ENCODE measurements at regions not wholly inside any gene's neighbourhood (a gene's known extent, or its start where the extent isn't known, plus 50 kb on each side); places are given as distances from the start of the nearest gene placed in this dataset.

DNA sequence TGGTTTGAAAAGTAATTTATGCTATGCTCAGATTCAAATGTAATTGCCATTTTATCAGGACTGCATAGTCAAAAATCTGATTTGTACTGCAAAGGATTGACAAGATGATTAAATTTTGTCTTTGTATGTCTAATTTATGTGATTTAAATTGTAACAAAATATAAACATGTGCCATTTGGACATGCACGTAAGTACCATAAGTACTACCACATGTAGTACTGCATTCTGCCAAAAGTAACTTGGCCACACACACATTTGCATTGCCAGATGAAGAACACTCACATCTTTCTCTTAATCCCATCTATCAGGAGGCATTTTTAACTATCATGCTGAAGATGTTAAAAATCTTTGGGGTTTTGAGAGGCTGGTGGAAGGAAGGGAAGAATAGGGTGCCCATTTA is 133.3 kb downstream of the KLF12 start:
- CTCF ChIA-PET, result no interaction called here
- Histone ChIP-seq H3K27ac (ENCODE audit: low read length) (no peak overlapping the region), H3K27me3 (ENCODE audit: control insufficient read depth, insufficient read depth, low read length) (no peaks in the 10 kb centered on the region), H3K4me1 (ENCODE audit: control insufficient read depth, insufficient read depth, low read length) (no peaks in the 10 kb centered on the region), H3K9me3 (ENCODE audit: control insufficient read depth, insufficient read depth, low read depth, low read length) (no peaks in the 10 kb centered on the region), H3K4me3 (ENCODE audit: low read depth in 2 of 2, low read length in 2 of 2) (no peak overlapping the region), H3K36me3 (ENCODE audit: control insufficient read depth, insufficient read depth, low read length) (no peaks in the 10 kb centered on the region)
- DNase-seq (ENCODE audit: low read depth, low spot score) (no peak), ATAC-seq (no peak)
- POLR2A ChIA-PET, result no interaction called here
- intact Hi-C loops (cut with micrococcal nuclease; ENCODE audit: unreplicated experiment), result no loop called here
- TF ChIP-seq, protein P1, sequence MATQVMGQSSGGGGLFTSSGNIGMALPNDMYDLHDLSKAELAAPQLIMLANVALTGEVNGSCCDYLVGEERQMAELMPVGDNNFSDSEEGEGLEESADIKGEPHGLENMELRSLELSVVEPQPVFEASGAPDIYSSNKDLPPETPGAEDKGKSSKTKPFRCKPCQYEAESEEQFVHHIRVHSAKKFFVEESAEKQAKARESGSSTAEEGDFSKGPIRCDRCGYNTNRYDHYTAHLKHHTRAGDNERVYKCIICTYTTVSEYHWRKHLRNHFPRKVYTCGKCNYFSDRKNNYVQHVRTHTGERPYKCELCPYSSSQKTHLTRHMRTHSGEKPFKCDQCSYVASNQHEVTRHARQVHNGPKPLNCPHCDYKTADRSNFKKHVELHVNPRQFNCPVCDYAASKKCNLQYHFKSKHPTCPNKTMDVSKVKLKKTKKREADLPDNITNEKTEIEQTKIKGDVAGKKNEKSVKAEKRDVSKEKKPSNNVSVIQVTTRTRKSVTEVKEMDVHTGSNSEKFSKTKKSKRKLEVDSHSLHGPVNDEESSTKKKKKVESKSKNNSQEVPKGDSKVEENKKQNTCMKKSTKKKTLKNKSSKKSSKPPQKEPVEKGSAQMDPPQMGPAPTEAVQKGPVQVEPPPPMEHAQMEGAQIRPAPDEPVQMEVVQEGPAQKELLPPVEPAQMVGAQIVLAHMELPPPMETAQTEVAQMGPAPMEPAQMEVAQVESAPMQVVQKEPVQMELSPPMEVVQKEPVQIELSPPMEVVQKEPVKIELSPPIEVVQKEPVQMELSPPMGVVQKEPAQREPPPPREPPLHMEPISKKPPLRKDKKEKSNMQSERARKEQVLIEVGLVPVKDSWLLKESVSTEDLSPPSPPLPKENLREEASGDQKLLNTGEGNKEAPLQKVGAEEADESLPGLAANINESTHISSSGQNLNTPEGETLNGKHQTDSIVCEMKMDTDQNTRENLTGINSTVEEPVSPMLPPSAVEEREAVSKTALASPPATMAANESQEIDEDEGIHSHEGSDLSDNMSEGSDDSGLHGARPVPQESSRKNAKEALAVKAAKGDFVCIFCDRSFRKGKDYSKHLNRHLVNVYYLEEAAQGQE (IDR thresholded peaks at IDR 0.05; ENCODE audit: insufficient read depth in 1 of 2, low read depth in 2 of 2, low read length in 1 of 2), result no peak
- TF ChIP-seq, protein P2, sequence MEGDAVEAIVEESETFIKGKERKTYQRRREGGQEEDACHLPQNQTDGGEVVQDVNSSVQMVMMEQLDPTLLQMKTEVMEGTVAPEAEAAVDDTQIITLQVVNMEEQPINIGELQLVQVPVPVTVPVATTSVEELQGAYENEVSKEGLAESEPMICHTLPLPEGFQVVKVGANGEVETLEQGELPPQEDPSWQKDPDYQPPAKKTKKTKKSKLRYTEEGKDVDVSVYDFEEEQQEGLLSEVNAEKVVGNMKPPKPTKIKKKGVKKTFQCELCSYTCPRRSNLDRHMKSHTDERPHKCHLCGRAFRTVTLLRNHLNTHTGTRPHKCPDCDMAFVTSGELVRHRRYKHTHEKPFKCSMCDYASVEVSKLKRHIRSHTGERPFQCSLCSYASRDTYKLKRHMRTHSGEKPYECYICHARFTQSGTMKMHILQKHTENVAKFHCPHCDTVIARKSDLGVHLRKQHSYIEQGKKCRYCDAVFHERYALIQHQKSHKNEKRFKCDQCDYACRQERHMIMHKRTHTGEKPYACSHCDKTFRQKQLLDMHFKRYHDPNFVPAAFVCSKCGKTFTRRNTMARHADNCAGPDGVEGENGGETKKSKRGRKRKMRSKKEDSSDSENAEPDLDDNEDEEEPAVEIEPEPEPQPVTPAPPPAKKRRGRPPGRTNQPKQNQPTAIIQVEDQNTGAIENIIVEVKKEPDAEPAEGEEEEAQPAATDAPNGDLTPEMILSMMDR (IDR thresholded peaks at IDR 0.05), result no peak
- no peak for TF ChIP-seq TCF7L2 (IDR thresholded peaks at IDR 0.05; ENCODE audit: low read depth, low read length)
- TF ChIP-seq SIN3A (IDR thresholded peaks at IDR 0.05; ENCODE audit: borderline replicate concordance, insufficient read depth, low read depth, low read length), result no peak
- TF ChIP-seq POLR2AphosphoS5 (IDR thresholded peaks at IDR 0.05; ENCODE audit: low read depth, low read length), result no peak
- BruUV-seq (replicated peaks), result no TSS peak
- in situ Hi-C loops (cut with HindIII; ENCODE audit: low pct_unique_long_range_greater_than_20kb, low sequenced_read_pairs), result no loop called here

DNA sequence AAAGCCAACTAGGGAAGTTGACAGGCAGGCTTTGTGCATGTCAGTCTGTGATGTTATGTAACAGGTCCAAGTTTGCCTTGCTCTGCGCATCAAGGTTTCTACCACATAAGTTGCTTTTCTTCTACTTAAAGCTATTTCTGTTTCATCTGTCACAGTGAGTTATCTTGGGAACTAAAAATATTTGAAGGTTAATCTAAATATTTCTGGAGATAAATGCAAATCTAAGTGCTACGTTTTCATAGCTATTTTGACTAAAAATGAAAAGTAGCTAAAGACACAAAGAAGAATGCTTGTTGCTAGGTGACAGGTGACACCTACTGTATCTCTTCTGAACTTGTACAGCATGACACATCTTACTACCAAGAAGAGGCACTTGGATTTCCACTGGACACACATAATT is 135.6 kb downstream of the KLF12 start:
- H3K4me3 ChIP-seq (ENCODE audit: low read depth in 2 of 2, low read length in 2 of 2), result no peak overlapping the region
- TF ChIP-seq, protein P2 (IDR thresholded peaks at IDR 0.05), result no peak
- TF ChIP-seq, protein P1 (IDR thresholded peaks at IDR 0.05; ENCODE audit: insufficient read depth in 1 of 2, low read depth in 2 of 2, low read length in 1 of 2), result no peak
- no peak for TF ChIP-seq POLR2AphosphoS5 (IDR thresholded peaks at IDR 0.05; ENCODE audit: low read depth, low read length)
- TF ChIP-seq TCF7L2 (IDR thresholded peaks at IDR 0.05; ENCODE audit: low read depth, low read length), result no peak
- no peak for TF ChIP-seq SIN3A (IDR thresholded peaks at IDR 0.05; ENCODE audit: borderline replicate concordance, insufficient read depth, low read depth, low read length)
- ATAC-seq (no peak), DNase-seq (ENCODE audit: low read depth, low spot score) (no peak)
- H3K27ac ChIP-seq (ENCODE audit: low read length), result no peak overlapping the region
- H3K4me1 ChIP-seq (ENCODE audit: control insufficient read depth, insufficient read depth, low read length), result no peaks in the 10 kb centered on the region
- no peaks in the 10 kb centered on the region for H3K36me3 ChIP-seq (ENCODE audit: control insufficient read depth, insufficient read depth, low read length)
- no peaks in the 10 kb centered on the region for H3K27me3 ChIP-seq (ENCODE audit: control insufficient read depth, insufficient read depth, low read length)
- in situ Hi-C loops (cut with HindIII; ENCODE audit: low pct_unique_long_range_greater_than_20kb, low sequenced_read_pairs), result no loop called here
- intact Hi-C loops (cut with micrococcal nuclease; ENCODE audit: unreplicated experiment), result no loop called here
- POLR2A ChIA-PET, result no interaction called here
- no TSS peak for BruUV-seq (replicated peaks)
- no peaks in the 10 kb centered on the region for H3K9me3 ChIP-seq (ENCODE audit: control insufficient read depth, insufficient read depth, low read depth, low read length)
- CTCF ChIA-PET, result no interaction called here
